Activated CD8-positive, alpha-beta memory T cell treated with anti-CD3 and anti-CD28 coated beads, Interleukin-2, amount 50 U/mL, for 48 hours (primary cell): ENCODE measurements at regions not wholly inside any gene's neighbourhood (a gene's known extent, or its start where the extent isn't known, plus 50 kb on each side); places are given as distances from the start of the nearest gene placed in this dataset.

ENCODE experiments used
- DNase-seq: peaks from one replicate; pipeline ENCODE4 v3.0.0-alpha.2; 2020

DNA sequence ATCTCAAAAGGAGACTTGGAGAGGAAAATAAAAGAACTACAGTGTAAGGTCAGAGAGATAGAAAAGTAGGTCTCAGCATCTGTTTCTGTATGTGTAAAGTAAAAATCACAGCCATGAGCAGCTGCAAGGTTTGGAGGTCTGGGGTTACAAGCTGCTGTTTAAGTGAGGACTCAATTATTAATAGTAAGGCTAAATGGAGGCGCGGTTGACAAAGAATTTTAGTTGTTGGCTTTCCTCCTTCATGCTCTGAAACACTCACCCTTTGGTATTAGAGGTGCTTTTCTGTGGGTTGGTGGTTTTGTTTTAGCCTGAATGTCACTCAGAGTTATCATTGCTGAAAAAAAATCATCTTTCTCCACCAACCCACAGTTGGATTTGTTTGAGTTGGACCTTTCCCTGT, 59.8 kb upstream of the HAO2 start:
- DNase-seq, result no peak

DNA sequence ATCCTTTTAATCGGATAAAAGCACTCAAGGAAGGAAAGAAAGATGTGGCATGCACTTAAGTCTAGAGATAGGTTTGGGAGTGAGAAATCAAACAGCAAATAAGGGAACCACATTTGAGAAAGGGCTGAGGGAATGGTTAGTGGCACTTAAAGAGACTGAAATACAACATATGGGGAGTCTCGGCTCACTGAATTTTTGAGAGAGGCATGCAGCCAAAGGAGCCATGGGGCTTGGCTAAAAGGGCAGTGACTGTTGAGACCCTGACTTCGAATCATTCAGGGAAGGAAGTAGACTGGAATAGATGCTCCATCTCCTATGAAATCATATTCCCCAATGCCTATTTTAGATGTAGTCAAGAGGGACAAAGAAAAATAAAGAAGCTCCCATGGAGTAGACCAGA, 58.3 kb upstream of the HAO2 start:
- no peak for DNase-seq

DNA sequence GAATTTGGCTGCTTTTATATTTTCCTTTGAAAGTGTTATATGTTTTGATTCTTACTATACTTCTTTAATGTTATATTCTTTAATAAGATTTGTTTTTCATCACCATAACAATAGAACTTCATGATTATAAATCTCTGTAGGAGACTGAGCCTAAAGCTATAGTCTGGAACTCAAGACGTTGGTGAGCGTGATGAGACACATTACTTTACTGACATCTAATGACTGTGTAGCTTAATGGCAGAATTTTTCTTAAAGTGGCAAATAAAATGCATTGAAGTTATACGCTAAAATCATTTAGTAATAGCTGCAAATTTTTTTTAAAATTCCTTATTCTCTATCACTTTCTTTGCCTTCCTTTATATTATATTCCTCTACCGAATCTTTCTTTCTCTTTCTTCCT, 56.1 kb upstream of the HAO2 start:
- DNase-seq, result no peak

DNA sequence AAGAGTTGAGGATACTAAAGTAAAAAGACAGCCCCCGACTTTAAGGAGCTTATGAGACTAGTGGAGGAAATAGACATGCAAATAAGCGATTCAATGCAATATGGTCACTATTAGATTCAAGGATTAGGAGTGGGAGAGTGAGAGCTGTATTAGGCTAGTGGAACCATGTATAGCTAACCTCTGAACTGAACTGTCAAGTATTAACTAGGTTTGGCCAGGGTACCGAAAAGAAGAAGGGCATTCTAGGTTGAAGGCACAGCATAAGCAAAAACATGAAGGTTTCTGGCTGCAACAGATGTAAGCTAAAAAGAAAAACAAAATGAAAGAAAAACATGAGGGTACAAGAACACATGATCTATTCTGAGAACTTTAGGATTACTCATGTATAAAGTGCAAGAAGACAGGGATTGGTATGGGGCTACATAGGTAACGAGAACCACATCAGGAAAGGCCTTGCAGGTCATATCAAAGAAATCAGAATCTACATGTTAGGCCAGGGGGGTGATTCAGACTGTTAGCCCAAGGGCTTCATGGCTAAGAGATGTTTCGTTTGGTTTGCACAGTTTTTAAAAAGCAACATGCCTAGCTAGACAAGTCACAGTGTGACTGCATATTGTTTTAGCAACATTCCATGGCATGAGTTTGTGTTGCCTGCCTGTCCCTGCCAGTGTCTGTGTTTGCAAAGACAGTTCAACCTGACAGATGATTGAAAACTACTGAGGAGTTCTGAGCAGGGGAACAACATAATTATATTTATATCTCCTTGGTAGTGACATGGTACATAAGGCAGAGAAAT, 54.4 kb upstream of the HAO2 start:
- DNase-seq, result no peak

DNA sequence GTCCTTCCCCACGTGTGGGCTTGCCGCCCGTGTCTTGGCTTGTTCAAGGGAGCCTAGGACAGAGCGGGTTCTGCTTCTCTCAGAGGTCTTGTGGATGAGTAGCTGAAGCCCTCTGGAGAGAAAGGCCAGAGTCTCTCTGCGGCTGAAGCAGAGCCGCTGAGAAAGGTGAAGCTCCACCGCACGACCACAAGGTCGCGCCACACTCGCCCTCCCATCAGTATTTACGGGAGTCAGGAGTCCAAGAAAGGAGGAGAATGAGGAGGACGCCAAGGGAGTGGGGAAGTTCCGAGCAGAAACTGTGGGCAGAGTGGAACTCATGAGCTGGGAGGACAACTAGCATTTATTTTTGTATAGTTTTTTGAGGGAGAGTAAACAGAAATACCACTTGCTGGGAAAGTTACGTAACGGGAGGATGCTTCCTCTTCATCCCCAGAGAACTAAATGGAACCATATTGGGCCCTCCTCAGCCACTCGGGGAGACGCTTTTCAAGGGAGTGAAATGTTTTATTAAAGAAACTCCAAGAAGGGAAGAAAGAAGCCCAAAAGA, 51.6 kb upstream of the HAO2 start:
- no peak for DNase-seq

DNA sequence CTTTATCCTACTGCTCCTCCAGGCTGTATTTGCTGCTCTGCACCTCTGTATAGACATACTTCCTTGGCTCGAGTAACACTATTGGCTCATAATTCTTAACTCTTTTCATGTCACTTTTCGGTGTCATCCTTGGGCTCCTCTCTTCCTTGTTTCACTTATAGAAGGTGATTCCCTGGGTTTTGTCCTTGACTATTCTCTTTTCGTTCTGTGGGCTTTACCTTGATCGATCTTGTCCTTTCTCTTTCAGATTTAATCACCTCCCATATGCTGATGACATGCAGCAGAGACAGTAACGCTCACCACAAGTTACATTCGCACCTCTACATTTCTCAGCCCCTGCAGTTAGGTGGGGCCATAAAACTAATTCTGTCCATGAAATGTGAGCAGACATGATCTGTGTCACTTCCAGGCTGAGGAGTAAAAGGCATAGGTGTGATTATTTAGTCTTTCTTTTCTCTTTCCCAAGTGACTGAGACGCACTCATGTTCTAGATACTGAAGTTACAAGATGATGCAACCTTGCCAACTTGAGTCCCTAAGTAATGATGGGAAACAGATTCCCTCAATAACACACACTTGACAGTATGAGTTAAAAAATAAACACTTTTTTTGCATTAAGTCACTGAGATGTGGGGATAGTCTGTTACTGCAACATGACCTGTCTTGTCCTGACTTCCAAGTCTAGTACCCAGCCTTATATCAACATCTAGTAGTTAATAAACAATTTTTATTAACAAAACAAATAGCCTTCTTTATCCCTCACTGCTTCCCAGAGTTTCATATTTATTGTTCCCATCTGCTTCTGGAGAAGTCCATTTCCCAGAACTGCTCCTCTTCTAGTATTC, 49.9 kb upstream of the HAO2 start:
- DNase-seq, result no peak
